ENCODE measurements at regions not wholly inside any gene's neighbourhood (a gene's known extent, or its start where the extent isn't known, plus 50 kb on each side); places are given as distances from the start of the nearest gene placed in this dataset.

DNA sequence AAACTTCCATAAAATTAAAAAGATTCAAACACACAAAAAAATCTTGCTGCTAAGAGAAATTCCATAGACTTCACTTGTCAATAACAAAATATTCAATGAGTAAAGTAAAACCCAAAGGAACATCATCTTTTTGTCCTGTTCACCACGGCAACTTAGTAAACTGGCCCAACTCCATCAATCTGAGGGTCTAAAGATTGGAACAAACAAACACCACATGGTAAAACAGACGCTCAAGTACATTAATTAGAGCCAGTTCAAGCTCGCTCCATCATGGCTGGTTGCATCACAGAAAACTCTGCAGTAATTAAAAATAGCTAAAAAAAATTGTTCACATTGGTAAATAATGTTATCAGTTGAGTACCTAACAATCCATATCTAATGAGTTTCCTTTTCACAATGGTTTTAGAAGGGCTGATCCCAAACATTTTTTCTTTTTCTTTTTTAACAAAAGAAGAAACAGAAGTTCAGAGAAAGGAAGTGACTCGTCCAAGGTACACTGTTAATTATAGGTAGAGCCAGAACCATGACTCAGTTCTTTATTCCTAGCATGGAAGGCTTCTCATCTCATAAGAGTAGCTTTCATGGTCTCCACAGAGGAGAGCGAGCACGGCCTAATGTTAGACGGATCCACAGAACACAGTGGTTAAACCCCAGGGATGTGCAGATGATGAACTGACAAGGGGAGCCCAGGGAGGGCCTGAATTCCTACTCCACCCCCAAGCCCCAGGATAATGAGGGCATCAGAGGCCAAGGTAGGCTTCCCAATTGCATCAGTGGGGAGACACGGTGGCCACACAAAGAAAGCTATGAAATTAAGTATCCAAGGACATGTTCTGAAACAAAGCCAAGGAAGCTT lies 79.2 kb upstream of the ARHGEF3 start:
- ChIA-PET POLR2A (no interaction called here), CTCF (interaction anchor here (0.6 to 1.4 kb wide), 3 partner anchors 34 to 74 kb away, joined by 3 to 6 read pairs (median 4); no protein-coding TSS in a partner anchor)
- DNase-seq = no peak
- no peak overlapping the region for H3K4me3 Mint-ChIP-seq
- no peaks in the 10 kb centered on the region for H3K27me3 Mint-ChIP-seq
- peaks cover 59% of the 10 kb centered on the region for H3K4me1 Mint-ChIP-seq
- peaks cover 43% of the 10 kb centered on the region for H3K36me3 Mint-ChIP-seq (ENCODE audit: low read depth)
- no peak overlapping the region for H3K27ac Mint-ChIP-seq
- H3K9me3 Mint-ChIP-seq = no peaks in the 10 kb centered on the region

DNA sequence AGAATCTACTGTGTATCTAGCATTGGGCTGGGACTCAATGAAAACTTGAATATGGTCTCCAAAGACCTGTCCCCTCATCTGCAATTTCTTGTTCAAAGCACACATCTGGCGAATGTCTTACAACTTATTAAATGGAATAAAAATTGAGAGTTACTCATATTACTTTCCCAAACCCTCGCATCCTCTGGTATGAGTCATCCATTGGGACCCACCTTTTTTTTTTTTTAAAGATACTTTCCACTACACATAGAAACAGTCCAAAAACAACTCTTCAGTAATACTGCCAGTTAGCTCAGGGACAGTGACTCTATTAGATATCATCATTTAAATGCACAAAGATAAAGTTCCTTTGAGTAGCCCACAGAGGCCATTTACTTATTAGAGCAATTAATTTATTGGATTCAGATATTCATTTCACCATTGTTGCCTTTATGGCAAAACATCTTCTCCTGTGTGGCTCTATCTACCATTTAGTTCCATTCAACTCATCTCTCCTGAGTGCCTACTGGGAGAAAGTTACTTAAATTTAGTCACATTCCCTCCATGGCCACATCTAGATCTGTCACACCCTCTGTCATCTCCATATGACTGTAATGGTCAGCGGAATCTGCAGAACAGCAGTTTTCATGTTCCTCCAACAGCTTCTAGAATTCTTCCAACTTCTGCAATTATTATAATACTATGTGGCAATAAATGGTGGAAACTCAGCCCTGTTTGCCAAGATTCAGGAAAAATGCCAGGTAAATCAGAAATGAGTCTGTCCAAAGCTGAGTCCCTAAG lies 77.9 kb upstream of the ARHGEF3 start:
- H3K4me1 Mint-ChIP-seq = peaks cover 56% of the 10 kb centered on the region
- no peak overlapping the region for H3K27ac Mint-ChIP-seq
- H3K36me3 Mint-ChIP-seq (ENCODE audit: low read depth) = peaks cover 38% of the 10 kb centered on the region
- no peak for DNase-seq
- H3K27me3 Mint-ChIP-seq = no peaks in the 10 kb centered on the region
- CTCF ChIA-PET = interaction anchor here (0.6 to 1.0 kb wide), 2 partner anchors 93 to 677 kb away, joined by 3 read pairs; no protein-coding TSS in a partner anchor
- H3K9me3 Mint-ChIP-seq = no peaks in the 10 kb centered on the region
- POLR2A ChIA-PET = no interaction called here
- no peak overlapping the region for H3K4me3 Mint-ChIP-seq

DNA sequence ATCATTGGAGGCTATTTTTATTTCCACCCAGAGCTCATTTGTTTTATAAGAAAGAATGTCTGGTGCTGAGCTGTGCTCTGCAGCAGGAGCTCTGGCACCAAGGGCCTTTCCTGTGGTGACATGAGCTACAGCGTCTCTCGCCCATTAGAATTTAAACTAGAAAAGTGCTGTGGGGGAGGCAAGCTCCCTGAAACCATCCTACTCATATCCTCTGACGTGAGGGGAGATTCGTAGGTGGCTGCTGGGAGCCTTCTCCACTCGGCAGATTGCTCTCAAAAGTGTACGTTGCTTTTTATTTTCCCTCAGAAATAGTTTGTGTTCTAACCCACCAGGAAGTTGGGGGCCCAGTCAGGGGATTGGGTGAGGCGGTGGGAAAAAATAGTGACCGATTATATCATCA lies 76.3 kb upstream of the ARHGEF3 start:
- H3K27me3 Mint-ChIP-seq = no peaks in the 10 kb centered on the region
- DNase-seq = peak; percentile 37
- ChIA-PET CTCF (interaction anchor here (0.6 to 2.5 kb wide), 9 partner anchors 9 to 176 kb away, joined by 3 to 15 read pairs (median 3); no protein-coding TSS in a partner anchor), POLR2A (interaction anchor here (0.7 kb wide), 1 partner anchor 18 kb away, joined by 3 read pairs; no protein-coding TSS in a partner anchor)
- peaks cover 56% of the 10 kb centered on the region for H3K4me1 Mint-ChIP-seq
- H3K9me3 Mint-ChIP-seq = no peaks in the 10 kb centered on the region
- peaks cover 41% of the 10 kb centered on the region for H3K36me3 Mint-ChIP-seq (ENCODE audit: low read depth)
- H3K4me3 Mint-ChIP-seq = no peak overlapping the region
- H3K27ac Mint-ChIP-seq = peak overlapping the region; percentile 73

DNA sequence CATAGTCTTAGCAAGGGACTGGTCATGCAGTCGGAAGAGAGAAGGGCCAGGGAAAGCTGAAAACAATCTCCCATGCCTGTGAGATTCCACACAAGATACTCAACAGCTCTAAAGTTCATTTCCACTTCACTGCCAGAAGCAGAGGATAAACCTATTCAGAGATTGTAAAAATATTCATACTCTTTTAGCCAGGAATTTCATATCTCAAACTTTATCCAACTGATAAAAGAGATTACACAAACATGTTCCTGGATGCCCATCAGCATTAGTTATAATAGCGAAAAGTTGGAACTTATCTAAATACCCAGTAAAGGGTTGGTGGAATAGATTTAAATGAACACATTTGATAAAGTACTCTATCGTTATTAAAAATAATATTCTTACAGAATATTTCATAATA lies 75.2 kb upstream of the ARHGEF3 start:
- Mint-ChIP-seq H3K9me3 (no peaks in the 10 kb centered on the region), H3K27ac (no peak overlapping the region), H3K27me3 (no peaks in the 10 kb centered on the region), H3K4me1 (peaks cover 55% of the 10 kb centered on the region), H3K4me3 (no peak overlapping the region), H3K36me3 (ENCODE audit: low read depth) (peaks cover 38% of the 10 kb centered on the region)
- DNase-seq = no peak
- ChIA-PET CTCF (interaction anchor here (1.1 to 2.5 kb wide), 3 partner anchors 9 to 175 kb away, joined by 3 to 15 read pairs (median 4); no protein-coding TSS in a partner anchor), POLR2A (no interaction called here)

DNA sequence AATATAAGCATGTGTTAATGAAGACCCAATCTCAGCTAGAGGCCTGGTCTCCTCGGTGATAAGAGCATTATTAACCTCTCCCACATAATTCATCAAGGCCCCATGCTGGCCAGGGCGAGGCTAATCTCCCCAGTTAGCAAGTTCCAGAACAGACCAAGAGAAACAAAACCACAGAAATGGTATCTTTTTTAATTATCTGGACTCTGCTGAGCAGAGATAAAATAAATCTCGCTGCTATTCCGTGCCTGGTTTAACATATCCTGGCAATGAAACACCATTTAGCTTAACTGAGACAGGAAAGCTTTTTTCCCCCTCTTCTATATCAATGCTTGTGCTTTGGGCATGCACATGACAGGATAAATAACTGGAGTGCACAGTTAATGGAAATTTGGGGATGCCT lies 72.5 kb upstream of the ARHGEF3 start:
- peaks cover 15% of the 10 kb centered on the region for H3K36me3 Mint-ChIP-seq (ENCODE audit: low read depth)
- no peak for DNase-seq
- no peaks in the 10 kb centered on the region for H3K9me3 Mint-ChIP-seq
- no peak overlapping the region for H3K4me3 Mint-ChIP-seq
- H3K27me3 Mint-ChIP-seq = no peaks in the 10 kb centered on the region
- peaks cover 39% of the 10 kb centered on the region for H3K4me1 Mint-ChIP-seq
- H3K27ac Mint-ChIP-seq = no peak overlapping the region
- POLR2A ChIA-PET = no interaction called here
- CTCF ChIA-PET = interaction anchor here (0.6 to 1.7 kb wide), 4 partner anchors 10 to 123 kb away, joined by 3 read pairs; no protein-coding TSS in a partner anchor

DNA sequence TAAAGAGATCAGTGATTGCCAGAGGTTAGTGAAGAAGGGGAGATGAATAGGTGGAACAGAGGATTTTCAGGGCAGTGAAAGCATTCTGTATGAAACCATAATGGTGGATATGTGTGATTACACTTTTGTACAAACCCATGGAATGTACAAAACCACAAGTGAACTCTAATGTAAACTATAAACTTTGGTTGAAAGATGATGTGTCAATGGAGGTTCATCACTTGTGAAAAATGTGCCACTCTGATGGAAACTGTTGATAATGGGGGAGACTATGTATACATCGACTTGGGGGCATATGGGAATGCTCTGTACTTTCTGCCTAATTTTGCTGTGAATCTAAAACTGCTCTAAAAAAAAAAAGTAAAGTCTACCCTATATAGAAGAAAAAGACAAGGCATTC lies 68.7 kb upstream of the ARHGEF3 start:
- DNase-seq = no peak
- ChIA-PET CTCF (interaction anchor here (0.6 to 2.1 kb wide), 2 partner anchors 14 to 1045 kb away, joined by 3 to 7 read pairs; no protein-coding TSS in a partner anchor), POLR2A (no interaction called here)
- H3K36me3 Mint-ChIP-seq (ENCODE audit: low read depth) = peaks cover 5% of the 10 kb centered on the region
- peaks cover 22% of the 10 kb centered on the region for H3K4me1 Mint-ChIP-seq
- H3K4me3 Mint-ChIP-seq = no peak overlapping the region
- no peaks in the 10 kb centered on the region for H3K9me3 Mint-ChIP-seq
- H3K27me3 Mint-ChIP-seq = no peaks in the 10 kb centered on the region
- H3K27ac Mint-ChIP-seq = no peak overlapping the region

DNA sequence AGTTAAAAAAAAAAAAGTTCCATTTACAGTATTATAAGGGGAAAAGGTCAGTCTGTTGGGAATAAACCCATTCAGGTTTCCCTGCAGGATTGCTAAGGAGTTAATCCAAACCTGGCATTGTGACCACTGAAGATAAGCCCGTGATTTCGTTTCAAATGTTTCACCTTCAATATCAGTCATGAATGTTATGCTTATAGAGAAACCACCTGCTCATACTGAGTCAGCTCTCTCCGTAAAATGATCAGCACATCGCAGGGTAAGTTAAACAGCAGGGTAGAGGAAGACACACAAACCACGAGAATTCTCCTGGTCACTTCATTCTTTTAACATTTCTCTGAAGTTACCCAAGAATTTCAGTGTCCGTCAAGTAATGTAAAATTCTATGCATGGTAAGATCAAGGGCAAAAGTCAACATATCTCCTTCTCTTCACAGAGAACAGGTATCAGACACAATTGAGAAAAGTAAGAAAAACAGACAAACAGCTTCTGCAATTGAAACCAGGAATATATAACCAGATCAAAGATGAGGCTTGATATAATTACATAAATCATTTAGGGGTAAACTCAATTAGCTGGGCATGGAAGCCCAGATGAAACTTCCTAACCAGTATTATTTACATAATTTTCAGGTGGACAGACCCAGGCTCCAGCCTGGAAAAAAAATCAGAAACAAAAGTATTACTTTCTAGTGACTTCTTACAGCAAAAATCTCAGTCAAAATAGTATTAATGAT lies 67.6 kb upstream of the ARHGEF3 start:
- Mint-ChIP-seq H3K36me3 (ENCODE audit: low read depth) (peaks cover 9% of the 10 kb centered on the region), H3K27ac (no peak overlapping the region), H3K4me1 (peaks cover 29% of the 10 kb centered on the region), H3K27me3 (no peaks in the 10 kb centered on the region), H3K4me3 (peak overlapping the region; percentile 15), H3K9me3 (peaks cover 2% of the 10 kb centered on the region)
- no peak for DNase-seq
- ChIA-PET CTCF (interaction anchor here (0.7 to 3.3 kb wide), 5 partner anchors 8 to 148 kb away, joined by 3 to 15 read pairs (median 4); no protein-coding TSS in a partner anchor), POLR2A (interaction anchor here (0.6 kb wide), 1 partner anchor 42 kb away, joined by 3 read pairs; no protein-coding TSS in a partner anchor)

DNA sequence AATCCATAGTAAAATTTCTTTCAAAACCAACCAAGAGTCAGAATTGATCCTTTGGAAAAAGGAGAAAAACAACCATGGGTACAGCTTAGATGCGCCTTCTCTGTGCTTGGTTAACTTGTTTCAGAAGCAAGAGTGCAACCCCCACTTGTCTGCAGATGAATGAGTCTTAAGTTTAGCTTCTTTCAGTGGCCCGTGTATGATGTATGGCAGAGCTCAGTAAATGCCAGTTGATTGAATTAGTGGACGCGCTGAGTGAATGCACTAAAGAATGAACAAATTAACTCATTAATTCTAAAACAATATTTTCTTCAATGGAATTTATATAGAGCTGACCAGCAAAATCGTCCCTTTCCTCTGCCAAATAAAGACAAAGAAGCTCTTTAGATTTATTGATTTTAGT lies 67.0 kb upstream of the ARHGEF3 start:
- Mint-ChIP-seq H3K9me3 (peaks cover 4% of the 10 kb centered on the region), H3K4me1 (peaks cover 35% of the 10 kb centered on the region), H3K27me3 (no peaks in the 10 kb centered on the region), H3K27ac (no peak overlapping the region), H3K36me3 (ENCODE audit: low read depth) (peaks cover 14% of the 10 kb centered on the region), H3K4me3 (no peak overlapping the region)
- ChIA-PET CTCF (interaction anchor here (1.0 to 3.3 kb wide), 3 partner anchors 9 to 61 kb away, joined by 4 to 15 read pairs (median 5); no protein-coding TSS in a partner anchor), POLR2A (interaction anchor here (0.6 kb wide), 1 partner anchor 42 kb away, joined by 3 read pairs; no protein-coding TSS in a partner anchor)
- no peak for DNase-seq

DNA sequence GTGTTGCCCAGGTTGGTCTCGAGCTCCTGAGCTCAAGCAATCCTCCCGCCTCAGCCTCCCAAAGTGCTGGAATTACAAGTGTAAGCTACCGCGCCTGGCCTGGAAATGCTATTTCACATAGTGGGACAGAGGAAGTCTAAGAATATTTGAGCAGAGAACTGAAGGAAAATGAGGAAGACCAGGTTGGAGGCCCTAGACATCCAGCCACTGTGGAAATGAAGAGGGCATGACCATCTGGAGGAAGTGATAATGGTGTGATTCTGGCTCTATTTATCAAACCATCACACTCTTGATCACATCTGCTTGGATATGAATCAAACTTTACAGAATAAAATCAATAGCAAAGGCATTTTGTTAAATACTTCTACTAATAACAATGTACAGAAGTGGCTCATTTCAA lies 65.9 kb upstream of the ARHGEF3 start:
- CTCF ChIA-PET = interaction anchor here (0.6 to 3.3 kb wide), 3 partner anchors 10 to 71 kb away, joined by 3 to 15 read pairs (median 3); no protein-coding TSS in a partner anchor
- Mint-ChIP-seq H3K27me3 (no peaks in the 10 kb centered on the region), H3K4me1 (peaks cover 42% of the 10 kb centered on the region), H3K4me3 (no peak overlapping the region), H3K27ac (no peak overlapping the region), H3K36me3 (ENCODE audit: low read depth) (peaks cover 16% of the 10 kb centered on the region), H3K9me3 (peaks cover 4% of the 10 kb centered on the region)
- POLR2A ChIA-PET = no interaction called here
- no peak for DNase-seq

DNA sequence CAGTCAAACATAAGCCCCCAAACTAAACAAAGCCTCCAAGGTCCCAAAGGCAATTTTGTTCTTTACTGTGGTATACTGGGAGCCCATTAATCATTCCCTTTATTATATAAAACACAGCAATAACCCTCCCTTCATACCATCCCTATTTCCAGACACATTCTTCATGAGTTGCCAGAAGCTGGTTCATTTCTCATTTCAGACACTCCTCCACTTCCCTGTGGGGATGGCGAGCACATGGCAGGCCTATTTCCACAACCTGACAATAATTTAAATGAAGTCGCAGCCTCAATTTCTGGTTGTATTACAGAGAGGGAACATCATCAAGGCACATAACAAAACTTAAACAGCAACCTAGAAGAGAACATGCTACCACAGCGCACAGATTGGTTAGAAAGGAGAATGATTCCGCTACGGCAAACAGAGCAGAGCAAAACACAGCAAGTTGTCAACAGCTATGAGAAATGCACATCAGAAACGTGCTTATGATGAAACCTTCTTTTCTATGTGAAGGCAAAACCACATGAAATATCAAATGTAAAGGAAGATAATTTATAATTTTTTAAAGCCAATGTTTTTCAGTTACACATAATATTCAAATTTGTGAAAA lies 63.3 kb upstream of the ARHGEF3 start:
- Mint-ChIP-seq H3K9me3 (peaks cover 4% of the 10 kb centered on the region), H3K27me3 (no peaks in the 10 kb centered on the region), H3K4me1 (peaks cover 60% of the 10 kb centered on the region), H3K36me3 (ENCODE audit: low read depth) (peaks cover 16% of the 10 kb centered on the region), H3K4me3 (no peak overlapping the region), H3K27ac (no peak overlapping the region)
- DNase-seq = no peak
- CTCF ChIA-PET = interaction anchor here (0.5 to 1.6 kb wide), 9 partner anchors 8 to 651 kb away, joined by 3 to 6 read pairs (median 3); no protein-coding TSS in a partner anchor
- POLR2A ChIA-PET = no interaction called here

DNA sequence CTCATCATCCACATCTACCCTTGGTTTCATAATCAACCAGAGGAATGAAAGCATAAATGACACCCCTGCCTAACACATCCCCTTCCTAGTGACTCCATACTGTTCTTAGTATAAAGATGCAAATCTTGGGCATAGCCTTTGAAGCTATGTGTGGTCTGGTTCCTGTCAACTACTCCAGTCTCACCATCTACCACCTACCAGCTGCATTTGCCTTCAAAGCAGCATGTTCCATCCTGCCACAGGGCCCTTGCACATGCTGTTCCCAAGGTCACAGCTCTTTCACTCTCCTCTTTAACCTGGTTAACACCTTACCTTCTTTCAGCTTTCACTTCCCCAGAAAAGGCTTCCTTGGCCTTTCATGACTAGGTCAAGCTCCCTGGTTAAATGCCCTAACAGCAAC lies 62.3 kb upstream of the ARHGEF3 start:
- peaks cover 55% of the 10 kb centered on the region for H3K4me1 Mint-ChIP-seq
- ChIA-PET POLR2A (no interaction called here), CTCF (interaction anchor here (0.7 to 1.6 kb wide), 8 partner anchors 10 to 160 kb away, joined by 3 to 6 read pairs (median 3); no protein-coding TSS in a partner anchor)
- no peak overlapping the region for H3K27ac Mint-ChIP-seq
- DNase-seq = no peak
- no peak overlapping the region for H3K4me3 Mint-ChIP-seq
- peaks cover 4% of the 10 kb centered on the region for H3K9me3 Mint-ChIP-seq
- H3K27me3 Mint-ChIP-seq = no peaks in the 10 kb centered on the region
- peaks cover 16% of the 10 kb centered on the region for H3K36me3 Mint-ChIP-seq (ENCODE audit: low read depth)
